GM18499 (cell line): ENCODE measurements at regions not wholly inside any gene's neighbourhood (a gene's known extent, or its start where the extent isn't known, plus 50 kb on each side); places are given as distances from the start of the nearest gene placed in this dataset.
"Not testable (repeated sequence)": the region's sequence is repeated elsewhere in the genome, so short reads cannot be mapped to it uniquely, and the experiment has no call there.

Source experiments
- ATAC-seq: cut with Tn5 transposase; IDR thresholded peaks from one replicate; pipeline ENCODE4 v1.9.1; 2021; ENCODE audit warnings: moderate number of reproducible peaks; ENCODE audit not compliant: insufficient read depth, unreplicated experiment

- ATAC-seq: no peak
Measured at GRCh38 chr11:11220786-11221185, 132.3 kb downstream of the CSNK2A3 start.

DNA sequence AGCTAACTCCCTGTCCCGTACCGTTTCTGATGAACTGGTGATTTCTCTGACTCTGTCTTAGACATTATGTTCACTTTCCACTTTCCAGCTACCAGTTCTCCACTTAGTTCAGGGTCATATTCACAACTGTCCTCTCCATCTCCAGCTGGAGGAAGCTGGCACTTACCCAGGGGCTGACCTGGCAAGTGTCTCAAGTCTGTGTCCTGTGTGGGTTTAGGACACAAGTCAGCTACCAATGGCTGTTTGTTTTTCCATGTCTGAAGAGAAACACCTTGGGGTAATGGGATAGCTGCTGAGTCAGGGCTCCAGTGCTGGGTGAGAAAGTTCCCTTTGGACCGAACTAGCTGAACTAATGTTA is 134.4 kb downstream of the CSNK2A3 start:
- ATAC-seq: no peak

- ATAC-seq: no peak
Measured at GRCh38 chr11:11217929-11218628, 135.0 kb downstream of the CSNK2A3 start.

GRCh38 chr11:11217289-11217928 is 135.6 kb downstream of the CSNK2A3 start:
- ATAC-seq: no peak

- ATAC-seq: no peak
Measured at GRCh38 chr11:11215944-11216343, 137.1 kb downstream of the CSNK2A3 start.

DNA sequence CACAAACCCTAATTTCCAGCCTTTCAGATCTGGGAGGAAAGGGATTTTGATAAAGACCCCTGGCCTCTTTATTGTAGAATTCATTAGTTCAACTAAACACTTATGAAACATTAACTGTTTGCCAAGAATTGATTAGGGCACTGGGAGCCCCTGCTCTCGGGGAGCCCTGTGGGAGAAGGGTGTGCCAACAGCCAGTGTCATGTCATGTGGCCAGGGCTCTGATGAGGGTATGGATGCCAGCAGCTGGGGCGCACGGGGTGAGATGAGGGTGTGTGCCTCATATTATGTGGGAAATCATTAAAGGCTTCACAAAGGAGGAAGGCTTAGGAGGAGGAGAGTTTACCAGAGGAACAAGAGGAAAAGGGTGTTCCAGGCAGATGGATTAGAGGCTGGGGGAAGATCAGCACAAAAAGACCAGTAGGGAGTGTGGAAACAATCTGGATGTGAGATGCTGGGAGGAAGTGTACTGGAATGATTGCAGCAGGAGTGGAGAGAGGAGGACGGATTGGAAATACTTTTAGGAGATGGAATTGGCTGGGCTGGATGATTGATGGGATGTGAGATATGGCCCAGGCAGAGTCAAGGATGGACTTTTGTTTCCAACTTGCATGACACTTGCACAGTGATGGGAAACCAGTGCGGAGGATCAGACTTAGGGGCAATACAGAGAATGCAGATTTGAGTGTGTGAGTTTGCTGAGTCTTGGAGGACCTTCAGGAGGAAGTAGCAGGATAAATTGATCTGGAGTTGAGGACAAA is 137.8 kb downstream of the CSNK2A3 start:
- no peak for ATAC-seq

DNA sequence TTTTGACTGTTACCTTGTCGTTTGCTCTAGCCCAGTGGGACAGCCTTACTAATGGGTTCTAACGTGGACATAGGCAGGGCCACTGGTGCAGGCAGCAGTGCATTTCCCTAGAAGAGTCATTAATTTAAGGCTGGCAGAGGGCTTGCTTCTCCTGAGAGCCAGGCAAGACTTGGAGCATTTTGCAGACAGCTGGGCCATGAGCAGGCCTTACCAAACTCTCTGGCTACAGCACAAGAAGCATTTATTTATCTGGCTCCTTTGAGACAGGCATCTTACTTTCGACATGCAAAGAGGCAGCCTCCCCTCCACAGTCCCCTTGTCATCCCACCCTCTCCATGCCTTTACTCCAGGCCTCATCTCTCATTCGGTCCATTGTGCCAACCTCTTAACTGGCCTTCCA is 139.9 kb downstream of the CSNK2A3 start:
- ATAC-seq: no peak

DNA sequence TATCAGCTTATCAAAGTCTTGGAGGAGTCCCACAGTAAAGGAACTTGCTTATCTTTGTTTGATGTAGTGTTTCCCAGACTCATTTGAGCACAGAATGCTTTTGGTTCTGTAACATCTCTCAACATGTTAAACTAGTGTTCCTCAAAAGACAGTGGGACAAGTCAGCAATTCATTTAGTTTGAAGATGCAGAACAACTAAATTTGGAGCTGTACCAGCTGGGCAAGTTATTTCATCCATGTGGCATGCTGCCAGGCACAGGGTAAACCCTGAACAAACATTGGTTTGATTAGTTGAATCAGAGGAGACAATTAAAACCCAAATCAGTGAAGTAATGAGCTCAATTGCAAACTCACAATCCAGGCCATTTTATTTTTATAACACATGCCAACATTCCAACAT is 141.2 kb downstream of the CSNK2A3 start:
- ATAC-seq: no peak

DNA sequence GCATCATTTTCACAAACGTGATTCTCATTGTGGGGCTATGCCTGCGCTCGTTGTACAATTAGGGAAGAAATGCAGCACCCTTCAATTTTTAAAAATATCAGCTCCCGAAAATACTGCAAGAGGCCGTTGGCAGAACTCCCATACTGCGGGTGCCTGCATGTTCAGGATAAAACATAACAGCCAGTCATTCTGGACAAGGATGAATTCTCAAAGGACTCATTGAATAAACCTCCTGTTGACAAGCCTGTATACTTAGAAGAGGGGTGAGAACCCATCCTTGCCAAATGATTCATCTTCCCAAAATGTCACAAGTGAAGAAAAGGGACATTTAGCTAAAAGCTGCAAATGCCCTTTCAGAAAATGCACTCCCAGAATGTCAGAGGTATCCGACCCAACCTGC is 141.9 kb downstream of the CSNK2A3 start:
- no peak for ATAC-seq

DNA sequence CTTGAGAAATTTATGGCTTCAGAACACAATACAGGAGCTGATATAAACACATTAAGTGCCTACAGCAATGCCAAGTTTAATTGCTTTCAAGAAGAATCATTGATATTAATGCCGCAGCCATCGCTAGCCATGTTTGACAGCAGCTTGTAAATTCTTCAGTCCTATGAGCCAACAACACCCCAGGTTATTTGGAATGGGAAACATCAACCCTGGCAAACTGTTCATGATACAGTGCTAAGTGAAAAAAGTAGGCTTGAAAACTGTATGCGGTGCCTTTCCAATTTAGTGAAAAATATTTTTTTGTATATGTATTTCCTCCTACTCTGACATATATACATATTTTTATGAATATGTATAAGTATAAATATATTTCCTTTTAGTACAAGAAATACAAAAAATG is 142.6 kb downstream of the CSNK2A3 start:
- ATAC-seq: no peak

DNA sequence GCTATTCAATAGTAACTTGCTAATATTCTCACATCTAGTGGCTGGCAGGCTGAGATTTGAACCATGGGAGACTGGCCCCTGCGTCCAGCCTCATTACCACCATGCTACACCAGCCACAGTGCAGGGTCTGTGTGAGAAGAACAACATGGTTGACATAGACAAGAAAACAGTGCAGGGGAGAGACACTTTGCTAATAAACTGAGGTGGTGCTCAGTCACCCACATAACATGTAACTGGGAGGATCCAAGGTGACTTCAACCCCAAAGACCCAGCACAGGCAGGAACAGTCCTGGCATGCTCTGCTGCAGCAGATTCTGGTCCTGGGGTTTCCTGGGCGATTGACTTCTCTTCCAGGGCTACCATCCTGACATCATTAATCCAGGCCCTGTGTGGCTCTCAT is 143.1 kb downstream of the CSNK2A3 start:
- no peak for ATAC-seq

GRCh38 chr11:11208994-11209393 is 144.1 kb downstream of the CSNK2A3 start:
- no peak for ATAC-seq

DNA sequence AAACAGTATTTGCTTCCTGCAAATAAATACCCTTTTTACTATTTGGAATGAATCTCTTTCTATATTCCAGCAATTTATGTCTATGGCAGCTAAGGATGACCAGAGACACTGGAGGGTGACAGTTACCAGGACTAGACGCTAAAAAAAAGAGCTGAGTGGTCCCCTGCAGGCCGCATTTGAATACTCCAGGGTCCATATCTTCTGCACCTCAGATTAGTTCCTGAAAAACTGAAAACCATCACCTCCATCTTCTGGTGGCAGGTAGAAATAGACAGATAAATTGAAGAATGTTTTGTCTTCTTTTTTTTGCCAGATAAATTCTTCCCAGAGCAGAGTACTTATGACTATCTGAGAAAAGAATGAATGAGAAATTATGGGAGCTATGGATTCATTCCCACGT is 145.6 kb downstream of the CSNK2A3 start:
- ATAC-seq: no peak

GRCh38 chr11:11206484-11206883 is 146.6 kb downstream of the CSNK2A3 start:
- ATAC-seq: no peak

GRCh38 chr11:11202885-11203284 is 150.2 kb downstream of the CSNK2A3 start:
- ATAC-seq: no peak

GRCh38 chr11:11201302-11201701 is 151.7 kb downstream of the CSNK2A3 start:
- ATAC-seq: not testable (repeated sequence)

DNA sequence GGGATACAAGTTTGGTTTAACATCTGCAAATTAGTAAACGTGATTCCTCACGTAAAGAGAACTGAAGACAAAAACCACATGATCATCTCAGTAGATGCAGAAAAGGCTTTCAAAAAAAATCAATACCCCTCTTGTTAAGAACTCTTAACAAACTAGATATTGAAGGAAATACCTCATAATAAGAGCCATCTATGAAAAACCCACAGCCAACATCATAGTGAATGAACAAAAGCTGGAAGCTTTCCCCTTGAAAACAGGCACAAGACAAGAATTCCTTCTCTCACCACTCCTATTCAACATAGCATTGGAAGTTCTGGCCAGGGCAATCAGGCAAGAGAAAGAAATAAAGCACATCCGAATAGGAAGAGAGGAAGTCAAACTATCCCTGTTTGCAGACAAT is 160.5 kb downstream of the CSNK2A3 start:
- ATAC-seq: no peak

GRCh38 chr11:11189506-11189905 is 163.5 kb downstream of the CSNK2A3 start:
- no peak for ATAC-seq

- ATAC-seq: no peak
Measured at GRCh38 chr11:11186249-11186648, 166.8 kb downstream of the CSNK2A3 start.

- ATAC-seq: no peak
Measured at GRCh38 chr11:11182261-11182660, 170.8 kb downstream of the CSNK2A3 start.
